T47D (cell line): ENCODE measurements at regions not wholly inside any gene's neighbourhood (a gene's known extent, or its start where the extent isn't known, plus 50 kb on each side); places are given as distances from the start of the nearest gene placed in this dataset.

Experiments used
- DNase-seq, 2 experiments: peaks; one replicate each; pipeline versions ENCODE4 v3.0.0 to v3.0.0-alpha.2; 2011 to 2012; ENCODE audit warnings: low read depth in 1 of 2, low spot score in 1 of 2
- JUND ChIP-seq: IDR thresholded peaks from 2 replicates; pipeline ENCODE4 v1.6.1; 2012; ENCODE audit warnings: low read depth
- in situ Hi-C: cut with HindIII; loops from 2 replicates; pipeline ENCODE4 v1.10.0; 2016; ENCODE audit warnings: low sequenced_read_pairs, low pct_unique_long_range_greater_than_20kb

DNA sequence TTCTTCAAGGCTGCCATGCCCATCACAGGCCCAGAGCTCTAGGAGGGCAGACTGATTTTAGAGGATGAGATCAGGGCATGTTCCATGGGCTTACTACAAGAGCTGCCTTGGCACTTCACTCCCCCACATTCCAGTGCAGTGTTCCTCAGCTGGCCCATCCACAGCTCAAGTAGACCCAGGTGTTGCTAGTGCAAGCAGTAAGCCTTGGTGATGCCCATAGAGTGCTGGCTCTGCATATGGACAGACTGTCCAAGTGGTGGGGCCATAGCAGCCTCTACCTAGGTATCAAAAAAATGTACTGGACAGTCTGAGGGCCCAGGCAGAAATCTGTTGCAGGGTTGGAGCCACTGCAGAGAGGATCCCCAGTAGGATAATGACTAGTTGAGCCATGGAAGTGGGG lies 366.6 kb downstream of the FGF10 start:
- in situ Hi-C loops: no loop called here
- no peak for TF ChIP-seq JUND
- DNase-seq: no peak

DNA sequence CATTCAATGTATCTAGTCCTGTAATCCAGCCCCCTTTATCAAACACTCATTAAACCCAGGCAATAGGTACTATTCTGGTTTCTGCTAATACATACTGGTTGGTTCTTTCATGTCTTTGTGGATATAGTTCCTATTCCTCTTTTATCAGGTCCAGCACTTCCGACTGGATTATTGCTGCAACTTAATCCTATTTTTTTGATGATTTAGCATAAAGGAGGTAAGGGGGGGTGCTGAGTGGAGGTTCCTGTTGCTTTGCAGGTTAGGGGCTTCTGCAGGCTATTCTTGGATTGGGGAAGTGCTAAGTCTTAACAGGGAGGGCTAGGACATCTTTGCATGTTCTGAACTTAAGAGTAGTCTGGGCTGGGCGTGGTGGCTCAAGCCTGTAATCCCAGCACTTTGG lies 377.7 kb downstream of the FGF10 start:
- DNase-seq: no peak
- TF ChIP-seq JUND: no peak
- in situ Hi-C loops: no loop called here

DNA sequence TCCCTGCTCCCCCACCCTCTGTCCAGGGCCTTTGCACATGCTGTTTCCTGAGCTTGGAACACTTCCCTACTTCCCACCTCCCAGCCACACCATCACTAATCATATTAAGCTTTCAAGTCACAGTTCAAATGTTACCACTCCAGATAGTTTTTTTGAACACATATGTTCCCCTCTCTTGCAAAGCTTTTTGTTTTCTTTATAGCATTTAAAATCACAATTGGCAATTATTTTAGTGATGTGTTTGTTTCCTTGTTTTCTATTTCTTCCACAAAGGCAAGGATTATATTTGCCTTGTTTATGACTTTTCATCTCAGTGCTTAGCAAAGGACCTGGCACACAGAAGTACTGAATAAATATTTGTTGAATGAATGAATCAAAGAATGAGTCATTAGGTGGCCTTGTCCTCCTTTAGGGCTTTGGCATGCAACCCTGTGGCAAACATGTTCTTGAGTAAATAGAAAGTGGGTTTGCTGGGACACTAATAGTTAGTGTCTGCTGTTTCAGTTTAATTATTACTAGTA lies 386.8 kb downstream of the FGF10 start:
- TF ChIP-seq JUND: peak; percentile 89
- DNase-seq: peak; percentile 21 to 82
- in situ Hi-C loops: no loop called here

DNA sequence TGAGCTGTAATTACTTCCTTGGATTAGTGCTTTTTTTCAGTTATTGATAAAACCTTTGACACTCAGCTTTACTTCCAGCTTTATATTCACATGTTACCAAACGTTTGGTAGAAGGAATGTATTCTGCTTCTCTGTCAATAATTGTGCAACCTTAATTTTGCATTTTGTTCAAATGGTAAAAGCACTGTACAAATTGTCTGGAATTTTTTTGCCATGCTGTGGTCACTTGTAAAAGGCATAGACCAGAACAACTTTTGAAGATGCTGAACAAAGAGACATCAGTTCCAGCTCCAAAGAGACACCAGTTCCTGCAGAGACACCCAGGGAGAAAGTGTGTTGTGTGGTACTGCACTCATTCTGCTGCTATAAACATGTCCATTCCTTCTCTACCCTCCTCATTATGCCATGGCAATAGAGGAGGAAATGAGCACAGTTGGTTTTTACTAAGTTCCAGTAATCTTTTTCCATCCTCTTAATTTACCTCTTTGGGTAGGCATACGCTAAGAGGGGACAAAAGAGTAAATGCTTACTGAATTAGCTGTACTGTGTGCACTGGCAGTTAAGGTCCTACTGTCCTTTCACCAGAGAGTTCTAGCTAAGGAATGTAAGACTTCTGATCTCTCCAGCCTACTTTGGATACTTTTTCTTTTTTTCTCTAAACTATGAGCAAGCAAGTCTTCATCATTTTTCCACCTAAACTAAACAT lies 387.4 kb downstream of the FGF10 start:
- DNase-seq: no peak
- in situ Hi-C loops: no loop called here
- TF ChIP-seq JUND: no peak

DNA sequence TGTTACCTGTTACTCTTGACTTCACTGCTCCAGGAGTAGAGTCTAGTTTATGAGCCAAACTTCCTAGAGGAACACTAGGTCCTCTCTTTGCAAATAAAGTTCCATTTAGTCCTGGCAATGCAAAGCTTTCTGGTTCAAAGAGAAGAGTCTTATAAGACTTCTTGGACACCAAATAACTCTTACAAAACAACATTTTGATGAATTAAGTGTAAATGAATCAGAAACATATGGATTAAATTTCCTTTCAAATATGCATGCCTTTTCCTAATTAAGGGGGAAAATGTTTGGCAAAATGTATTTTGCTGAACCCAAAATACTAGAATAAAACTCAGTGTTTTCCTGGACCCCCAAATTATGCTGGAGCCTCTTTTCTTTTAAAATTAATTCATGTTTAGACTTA lies 388.0 kb downstream of the FGF10 start:
- in situ Hi-C loops: no loop called here

DNA sequence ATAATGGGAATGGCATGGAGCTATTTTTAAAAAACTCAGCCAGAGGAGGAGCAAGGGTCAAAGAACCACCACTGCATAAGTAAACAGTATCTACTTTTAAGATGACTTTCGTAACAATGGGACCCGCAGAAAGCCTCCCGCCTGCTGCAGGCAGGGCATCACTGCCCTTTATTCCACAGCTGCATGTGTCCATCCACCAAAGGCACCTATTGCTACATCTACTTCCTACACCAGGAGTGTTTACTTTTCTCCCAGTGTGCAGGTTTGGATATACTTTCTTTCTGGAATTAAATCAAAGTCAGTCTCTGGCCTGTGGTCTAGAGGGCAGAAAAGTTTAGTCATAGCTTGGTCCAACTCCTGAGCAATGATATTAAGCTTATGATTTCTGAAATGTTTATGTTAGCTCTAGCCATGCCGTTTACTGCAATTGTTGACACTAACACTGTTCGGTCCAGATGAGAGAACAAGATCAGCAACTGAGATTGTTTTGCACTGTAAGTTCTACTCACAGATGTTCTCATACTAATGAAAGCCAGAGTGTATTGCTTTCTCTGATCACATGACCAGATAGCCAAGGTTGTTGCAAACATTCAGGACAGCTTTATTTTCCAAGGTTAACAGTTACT lies 391.5 kb downstream of the FGF10 start:
- DNase-seq: no peak
- no peak for TF ChIP-seq JUND
- in situ Hi-C loops: no loop called here

More for the DNA sequence above, 388.0 kb downstream of the FGF10 start:
- DNase-seq: no peak
- no peak for TF ChIP-seq JUND

DNA sequence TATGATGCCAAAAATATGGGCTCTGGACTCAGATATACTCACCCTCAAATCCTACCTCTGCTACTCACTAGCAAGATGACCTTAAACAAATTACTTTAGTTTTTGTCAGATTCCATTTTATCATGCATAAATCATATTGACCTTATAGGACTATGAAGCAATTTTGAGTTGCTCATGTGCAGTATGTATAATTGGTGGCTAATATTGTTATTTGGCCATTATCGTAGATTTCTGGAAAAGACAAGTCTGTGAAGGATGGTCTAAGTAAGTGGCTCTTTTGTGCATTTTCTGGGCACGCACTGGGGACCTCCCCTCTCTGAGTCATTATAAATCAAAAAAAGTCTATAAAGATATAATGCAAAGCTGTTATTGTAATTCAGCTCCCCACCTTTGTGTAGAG lies 393.0 kb downstream of the FGF10 start:
- in situ Hi-C loops: no loop called here
- no peak for DNase-seq
- no peak for TF ChIP-seq JUND

DNA sequence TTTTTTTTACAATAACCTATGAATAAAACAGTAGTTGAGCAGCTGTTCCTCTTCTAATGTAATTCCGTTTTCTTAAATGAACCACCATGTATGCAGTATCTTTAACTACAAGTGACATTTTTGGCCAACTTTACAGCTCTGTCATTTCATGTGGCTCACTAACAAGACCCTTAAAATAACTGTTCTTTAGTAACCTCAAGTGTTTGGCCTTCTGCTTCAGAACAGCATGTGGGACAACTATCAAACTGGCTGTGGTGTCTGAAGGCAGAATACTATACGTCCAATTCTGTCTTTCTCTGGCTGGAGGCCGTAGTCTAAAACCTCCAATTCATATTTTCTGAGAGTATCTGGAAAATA lies 391.4 kb downstream of the NNT start:
- TF ChIP-seq JUND: no peak
- no peak for DNase-seq
- in situ Hi-C loops: no loop called here

DNA sequence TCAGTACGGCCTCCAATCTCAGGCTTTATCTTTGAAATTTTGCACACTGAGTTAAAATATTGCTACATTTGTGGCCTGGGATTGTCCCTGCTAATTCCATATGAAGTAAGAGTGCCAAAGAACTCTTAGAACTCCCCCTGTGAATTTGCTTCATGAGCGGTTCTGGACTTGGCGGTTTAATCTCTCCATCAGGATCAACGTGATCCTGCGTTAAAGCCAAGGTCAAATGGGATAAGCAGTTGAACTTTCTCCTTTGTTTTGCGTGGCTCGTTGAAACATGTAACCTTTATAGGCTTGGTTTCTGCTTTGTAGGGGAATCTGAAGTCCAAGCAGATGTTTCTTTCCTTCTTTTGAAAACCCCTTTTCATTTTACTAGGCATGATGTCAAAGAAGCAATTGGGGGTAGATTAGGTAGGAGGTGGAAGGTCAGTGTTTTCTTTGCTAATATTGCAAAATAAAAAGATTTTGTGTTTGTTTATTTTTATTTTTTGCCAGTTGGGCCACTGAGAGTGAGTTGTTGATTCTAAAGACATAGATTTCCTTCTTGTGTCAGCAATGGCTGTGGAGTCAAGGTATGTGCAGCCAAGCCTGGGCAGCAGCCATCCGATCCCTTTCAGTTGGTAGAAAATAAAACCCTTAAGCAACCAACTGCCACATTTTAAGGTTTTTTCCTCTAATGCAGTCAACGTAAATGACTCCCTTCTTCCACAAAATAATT lies 390.8 kb downstream of the NNT start:
- no peak for TF ChIP-seq JUND
- in situ Hi-C loops: no loop called here
- no peak for DNase-seq

DNA sequence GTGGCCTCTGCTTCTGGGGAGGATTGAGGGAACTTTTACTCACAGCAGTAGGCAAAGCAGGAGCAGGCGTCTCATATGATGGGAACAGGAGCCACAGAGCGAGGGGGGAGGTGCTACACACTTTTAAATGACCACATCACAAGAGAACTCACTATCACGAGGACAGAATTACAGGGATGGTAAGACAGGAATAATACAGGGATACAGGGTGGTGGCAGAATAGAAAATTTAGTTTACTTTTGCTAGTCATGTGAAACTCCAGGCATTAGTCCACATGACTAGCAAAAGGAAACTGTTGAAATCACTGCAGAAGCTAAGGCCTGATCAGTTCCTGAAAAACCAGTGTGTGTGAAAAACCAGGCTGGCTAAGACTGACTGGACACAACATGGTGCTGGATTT lies 382.4 kb downstream of the NNT start:
- no peak for TF ChIP-seq JUND
- no peak for DNase-seq
- in situ Hi-C loops: no loop called here

DNA sequence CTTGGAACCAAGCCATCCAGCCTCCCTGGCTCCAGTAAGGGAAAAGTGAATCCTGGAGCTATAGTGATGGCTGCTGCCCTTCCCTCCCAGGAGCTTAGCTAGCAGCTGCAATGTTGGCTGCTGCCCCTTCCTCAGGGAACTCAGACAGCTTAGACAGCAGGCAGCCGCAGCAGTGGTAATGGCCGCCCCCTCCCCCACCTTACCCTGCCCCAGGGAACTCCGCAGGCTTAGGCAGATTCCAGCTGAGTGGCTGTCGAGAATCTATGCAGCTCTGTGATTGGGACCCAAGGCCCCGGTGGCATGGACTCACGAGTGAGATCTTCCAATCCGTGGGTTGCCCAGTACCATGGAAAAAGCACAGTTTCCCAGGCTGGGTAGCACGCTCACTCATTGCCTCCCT lies 378.6 kb downstream of the NNT start:
- in situ Hi-C loops: no loop called here
- TF ChIP-seq JUND: no peak

DNA sequence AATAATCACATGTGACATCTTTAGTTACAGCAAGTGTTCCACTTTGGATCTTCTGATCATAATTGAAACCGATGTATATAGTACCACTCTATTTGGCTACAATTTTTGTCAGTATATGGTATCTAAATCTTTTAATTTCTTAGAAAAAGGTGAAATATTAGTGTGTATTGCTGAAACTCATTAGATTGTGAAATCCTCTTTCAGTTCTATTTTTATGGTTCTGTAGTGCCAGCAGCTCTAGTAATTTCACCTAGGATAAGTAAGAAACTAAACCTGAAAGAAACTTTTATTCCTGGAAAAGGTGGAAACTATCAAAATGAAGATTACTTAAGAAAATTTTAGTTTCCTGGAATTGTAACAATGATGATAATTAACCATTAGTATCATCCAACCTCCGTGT lies 370.9 kb downstream of the NNT start:
- no peak for DNase-seq
- in situ Hi-C loops: no loop called here
- no peak for TF ChIP-seq JUND

More for the DNA sequence above, 378.6 kb downstream of the NNT start:
- no peak for DNase-seq

DNA sequence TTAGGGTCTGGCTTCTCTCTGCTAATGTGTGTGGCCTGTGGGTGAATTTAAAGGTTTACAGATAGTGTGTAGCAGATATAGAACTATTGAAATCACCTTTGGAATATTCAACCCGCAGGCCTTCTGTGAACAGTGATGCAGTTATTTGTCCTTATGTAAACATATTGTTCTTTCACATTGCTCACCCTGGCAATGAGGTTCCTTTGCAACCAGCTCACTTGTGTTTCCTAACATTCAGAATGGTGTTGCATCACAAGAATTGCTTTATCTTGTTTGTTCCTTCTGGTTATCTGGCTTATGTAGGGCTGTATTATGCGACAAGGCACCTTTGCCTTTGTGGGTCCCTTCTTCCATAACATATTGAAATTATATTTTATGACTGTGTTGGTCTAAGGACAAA lies 370.3 kb downstream of the NNT start:
- no peak for DNase-seq
- no peak for TF ChIP-seq JUND
- in situ Hi-C loops: no loop called here
